UCSD-AML1 (cell line): ENCODE measurements at regions not wholly inside any gene's neighbourhood (a gene's known extent, or its start where the extent isn't known, plus 50 kb on each side); places are given as distances from the start of the nearest gene placed in this dataset.
"Not testable (repeated sequence)": the region's sequence is repeated elsewhere in the genome, so short reads cannot be mapped to it uniquely, and the experiment has no call there.

Source experiments
- DNase-seq: peaks from one replicate; lab custom pipeline; 2025; ENCODE audit not compliant: unreplicated experiment; lab: John Stamatoyannopoulos, UW

DNA sequence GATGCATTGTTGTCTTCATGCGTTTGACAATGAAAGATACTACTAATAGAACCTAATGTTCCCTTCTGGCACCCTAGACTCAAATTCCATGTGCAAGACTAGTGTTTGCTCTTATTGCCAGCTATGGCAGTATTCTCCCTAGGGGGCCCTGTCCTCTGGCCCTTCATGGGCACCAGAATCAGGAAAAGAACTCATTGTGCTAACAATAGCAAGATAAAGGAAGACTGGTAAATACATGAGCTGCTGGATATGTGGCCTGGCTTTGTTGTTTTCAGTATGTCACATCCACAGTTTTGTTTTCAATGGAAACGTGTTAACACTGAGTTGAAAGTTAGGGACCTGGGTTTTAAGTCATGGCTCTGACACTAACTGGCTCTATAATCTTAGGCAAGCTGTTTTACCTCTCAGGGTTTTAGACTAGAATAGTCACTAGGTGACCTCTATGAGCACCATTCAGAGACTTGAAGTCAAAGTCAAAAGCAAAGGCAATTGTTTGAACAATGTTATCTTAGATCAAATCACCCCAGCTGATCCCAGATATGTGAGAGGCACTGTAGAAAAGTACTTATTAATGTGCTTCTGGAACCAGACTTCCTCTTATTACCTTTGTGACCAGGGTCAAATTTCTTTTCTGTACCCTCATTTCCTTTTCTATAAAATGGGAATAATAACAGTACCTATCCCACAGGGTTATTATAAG lies 253.7 kb upstream of the DIAPH2 start:
- DNase-seq = no peak

DNA sequence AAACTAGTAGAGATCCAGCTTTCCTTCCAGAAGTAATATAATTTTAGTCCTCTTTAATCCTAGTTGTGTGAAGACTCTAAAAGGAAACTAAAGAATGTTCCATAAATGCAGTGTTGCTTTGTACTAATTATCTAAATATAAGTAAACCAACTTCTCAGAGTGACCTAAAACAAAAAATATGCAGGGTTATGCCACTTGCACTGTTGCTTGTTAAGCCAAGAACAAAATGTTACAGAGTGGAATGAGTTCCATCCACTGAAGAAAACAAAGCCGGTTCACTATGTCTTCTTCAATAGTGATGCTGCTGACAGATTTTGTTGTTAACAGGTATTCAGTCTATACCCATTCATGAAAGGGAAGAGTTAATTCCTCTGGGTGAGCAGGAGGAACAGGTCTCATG lies 252.0 kb upstream of the DIAPH2 start:
- no peak for DNase-seq

- DNase-seq = no peak
These were observed 251.1 kb upstream of the DIAPH2 start for GRCh38 chrX:96433409-96434077.

- no peak for DNase-seq
These were observed 249.1 kb upstream of the DIAPH2 start for GRCh38 chrX:96435378-96436035.

GRCh38 chrX:96436105-96436504 lies 248.5 kb upstream of the DIAPH2 start:
- no peak for DNase-seq

DNA sequence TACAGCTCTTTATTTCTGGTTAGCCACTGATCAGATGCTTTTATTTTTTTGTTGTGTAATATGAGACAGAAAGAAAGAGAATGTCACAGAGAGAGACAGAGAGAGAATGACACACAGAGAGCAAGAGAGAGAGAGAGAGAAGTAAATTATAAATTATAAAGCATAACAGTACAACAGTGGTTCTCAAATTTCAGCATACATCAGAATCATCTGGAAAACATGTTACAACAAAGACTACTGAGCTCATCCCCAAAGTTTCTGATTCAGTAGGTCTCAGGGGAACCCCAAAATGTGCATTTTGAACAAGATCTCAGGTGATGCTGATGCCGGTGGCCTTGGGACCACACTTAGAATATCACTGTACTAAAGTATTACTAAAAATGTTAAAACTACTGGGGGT lies 245.8 kb upstream of the DIAPH2 start:
- no peak for DNase-seq

GRCh38 chrX:96440941-96441340 lies 243.7 kb upstream of the DIAPH2 start:
- no peak for DNase-seq

GRCh38 chrX:96445531-96446065 lies 239.0 kb upstream of the DIAPH2 start:
- DNase-seq = no peak

DNA sequence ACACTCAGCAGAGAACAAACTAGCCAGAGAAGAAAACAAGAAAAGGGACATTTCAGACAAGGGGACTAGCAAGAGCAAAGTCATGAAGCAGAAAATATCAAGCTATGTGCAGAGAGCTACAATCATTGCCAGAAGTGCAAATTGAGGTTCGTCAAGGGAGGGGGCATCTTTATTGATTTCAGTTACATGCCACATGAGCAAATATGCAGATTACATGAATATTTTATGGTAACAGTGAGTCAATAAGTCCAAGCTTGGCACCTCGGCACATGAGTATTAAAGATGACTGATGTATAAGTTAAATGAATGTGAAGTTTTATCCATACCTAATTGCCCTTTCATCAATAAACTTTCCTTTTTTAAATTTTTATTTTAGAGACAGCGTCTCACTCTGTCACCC lies 238.1 kb upstream of the DIAPH2 start:
- no peak for DNase-seq

- no peak for DNase-seq
These were observed 237.5 kb upstream of the DIAPH2 start for GRCh38 chrX:96447161-96447560.

GRCh38 chrX:96449191-96449590 lies 235.5 kb upstream of the DIAPH2 start:
- no peak for DNase-seq

- DNase-seq = no peak
These were observed 234.7 kb upstream of the DIAPH2 start for GRCh38 chrX:96449896-96450295.

DNA sequence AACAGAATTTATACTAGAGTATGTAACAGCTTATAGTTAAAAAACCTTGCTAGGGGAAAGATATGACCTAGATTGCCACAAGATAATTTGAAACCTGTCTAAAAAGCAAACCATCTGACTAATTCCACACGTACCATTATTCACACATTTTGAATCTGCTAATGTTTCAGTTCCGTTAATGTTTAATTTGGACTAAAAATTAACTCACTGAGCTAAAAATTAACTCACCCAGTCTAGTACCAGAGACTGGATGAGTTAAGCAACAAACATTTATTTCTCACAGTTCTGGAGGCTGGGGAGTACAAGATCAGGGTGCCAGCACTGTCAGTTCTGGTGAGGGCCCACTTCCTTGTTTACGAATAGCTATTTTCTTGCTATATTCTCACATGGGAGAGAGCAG lies 231.5 kb upstream of the DIAPH2 start:
- no peak for DNase-seq

DNA sequence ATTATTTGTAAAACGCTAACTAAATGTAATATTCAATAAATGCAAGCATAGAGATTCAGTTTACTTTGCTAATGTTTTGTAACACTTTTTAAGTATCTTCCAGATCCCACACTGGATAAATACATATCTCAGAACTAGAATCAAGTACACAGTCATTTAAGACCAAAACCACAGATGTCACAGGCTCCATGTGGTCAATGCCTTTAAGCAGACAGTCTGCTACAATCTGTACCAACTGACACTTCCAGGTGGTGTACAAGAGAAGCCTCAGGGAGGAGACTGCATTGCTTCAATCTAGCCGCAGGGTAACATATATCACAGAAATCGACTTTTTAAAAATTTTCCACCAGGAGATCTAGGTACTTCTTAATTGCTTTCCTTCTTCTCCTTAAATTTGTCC lies 229.6 kb upstream of the DIAPH2 start:
- DNase-seq = no peak

GRCh38 chrX:96464880-96465558 lies 219.6 kb upstream of the DIAPH2 start:
- DNase-seq = no peak

DNA sequence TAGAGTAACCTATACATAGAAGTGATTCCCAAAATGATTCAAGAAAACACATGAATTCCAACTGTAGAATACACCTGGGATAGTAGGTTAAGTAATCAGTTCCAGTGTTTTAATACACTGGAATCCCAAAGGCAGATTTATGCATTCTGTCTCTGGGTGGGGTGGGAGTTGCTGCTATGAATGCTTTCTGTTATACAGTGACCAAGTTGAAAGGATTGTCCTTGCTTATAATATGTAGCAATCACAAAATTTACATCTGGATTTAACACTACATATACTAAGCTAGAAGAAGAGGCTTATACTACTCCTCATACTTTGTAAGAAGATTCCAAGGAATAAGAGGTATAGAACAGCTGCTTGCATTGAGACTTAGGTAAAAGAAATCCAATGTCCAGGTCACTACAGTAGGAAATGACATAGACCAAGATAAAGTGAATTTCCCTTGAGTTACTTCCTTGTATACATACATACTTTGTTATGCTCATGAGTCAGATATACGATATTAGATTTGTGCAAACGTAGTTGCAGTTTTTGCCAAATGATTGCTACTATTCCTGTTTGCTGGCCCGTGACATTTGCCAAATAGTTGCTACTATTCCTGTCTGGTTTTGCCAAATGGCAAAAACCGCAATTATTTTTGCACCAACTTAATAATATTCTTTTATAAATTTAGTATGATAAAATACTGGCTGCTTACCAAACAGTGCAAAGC lies 210.5 kb upstream of the DIAPH2 start:
- DNase-seq = no peak

DNA sequence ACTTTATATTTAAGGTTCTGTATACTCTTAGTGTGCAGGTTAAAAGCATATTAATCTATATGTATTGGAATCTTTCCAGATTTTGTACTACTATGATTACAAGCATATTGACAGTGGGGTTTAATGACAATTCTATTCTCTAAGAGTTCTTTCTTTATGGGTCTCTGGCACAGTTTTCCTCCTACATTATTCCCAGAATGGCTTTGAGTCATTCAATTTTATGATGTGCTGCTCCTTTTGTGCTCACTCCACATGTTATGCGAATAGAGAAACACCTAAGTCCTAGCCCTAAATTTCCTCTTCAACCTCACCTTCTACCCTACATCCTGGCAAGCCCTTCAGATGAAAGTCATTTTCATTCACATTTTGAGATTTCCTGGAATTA lies 209.9 kb upstream of the DIAPH2 start:
- DNase-seq = no peak

GRCh38 chrX:96480081-96480480 lies 204.6 kb upstream of the DIAPH2 start:
- DNase-seq = no peak

- DNase-seq = no peak
These were observed 202.8 kb upstream of the DIAPH2 start for GRCh38 chrX:96481831-96482230.

DNA sequence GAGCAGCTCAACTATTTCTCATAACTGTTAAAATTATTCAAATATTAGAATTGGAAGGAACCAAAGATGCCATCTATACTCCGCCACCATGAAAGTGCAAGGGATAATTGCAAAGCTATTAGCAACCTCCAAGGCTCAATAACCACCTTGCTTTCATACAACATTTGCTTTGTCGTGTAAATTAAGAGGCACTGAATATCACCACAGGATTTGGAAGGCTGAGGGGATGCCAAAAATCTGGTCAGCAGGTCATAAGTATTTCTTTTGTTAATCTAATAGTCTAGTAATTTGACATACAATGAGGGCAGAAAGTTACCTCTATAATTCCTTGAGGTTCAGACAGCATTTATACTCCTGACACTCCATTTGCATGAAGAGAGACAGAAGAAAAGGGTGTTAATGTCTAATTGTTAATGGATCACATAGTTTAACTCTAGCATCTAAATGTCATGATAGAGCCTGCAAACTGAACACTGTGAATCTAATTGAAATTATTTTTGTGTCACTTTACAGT lies 200.9 kb upstream of the DIAPH2 start:
- no peak for DNase-seq

- not testable (repeated sequence) for DNase-seq
These were observed 198.0 kb upstream of the DIAPH2 start for GRCh38 chrX:96486687-96487086.
